ENCODE measurements at regions not wholly inside any gene's neighbourhood (a gene's known extent, or its start where the extent isn't known, plus 50 kb on each side); places are given as distances from the start of the nearest gene placed in this dataset.

DNA sequence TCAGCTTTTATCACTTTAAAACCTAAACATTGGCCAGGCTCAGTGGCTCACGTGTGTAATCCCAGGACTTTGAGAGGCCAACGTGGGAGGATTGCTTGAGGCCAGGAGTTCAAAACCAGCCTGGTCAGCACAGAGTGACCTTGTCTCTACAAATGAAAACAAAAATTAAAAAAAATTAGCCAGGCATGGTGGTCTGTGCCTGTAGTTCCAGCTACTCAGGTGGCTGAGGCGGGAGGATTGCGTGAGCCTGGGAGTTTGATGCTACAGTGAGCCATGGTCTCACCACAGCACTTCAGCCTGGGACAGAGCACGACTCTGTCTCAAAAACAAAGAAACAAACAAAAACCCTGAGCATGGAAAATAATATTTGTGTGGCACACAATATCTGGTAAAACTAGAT lies 143.5 kb upstream of the HNRNPU start:
- no TSS peak for BruUV-seq (replicated peaks)
- H3K27me3 ChIP-seq (ENCODE audit: control insufficient read depth in 2 of 2, insufficient read depth in 2 of 2, low read length in 2 of 2), result no peaks in the 10 kb centered on the region
- H3K4me1 ChIP-seq (replicated peaks in 1 of 2; ENCODE audit: control insufficient read depth in 2 of 2, insufficient read depth in 2 of 2, low read length in 2 of 2), result peaks cover 13 to 17% of the 10 kb centered on the region in 2 experiments; a peak in 4 of 5 replicates
- H3K9ac ChIP-seq (ENCODE audit: insufficient read depth in 1 of 2, low read depth in 2 of 2, low read length in 2 of 2), result peak overlapping the region in 1 of 2 experiments; percentile 71; a peak in 1 of 4 replicates
- CTCF ChIA-PET (ENCODE audit: low intra/inter-chr PET ratio), result no interaction called here
- no peak overlapping the region for H3K4me3 ChIP-seq
- peak overlapping the region; percentile 35 for H2AFZ ChIP-seq (ENCODE audit: low read depth, low read length)
- DNase-seq (ENCODE audit: extremely low read depth in 1 of 4, low spot score in 3 of 4) (peak in 1 of 4 experiments; percentile 28), ATAC-seq (peak; percentile 63), FAIRE-seq (peak; percentile 6)
- 52% methylated on average over 5 of the region's 5 CpGs for WGBS (ENCODE audit: insufficient coverage, low coverage, missing lambda C conversion rate)
- H3K79me2 ChIP-seq (ENCODE audit: control insufficient read depth, insufficient read depth, low read length), result peaks cover 8% of the 10 kb centered on the region; the same call in 1 of the 3 replicates
- H3K9me1 ChIP-seq (ENCODE audit: control insufficient read depth, insufficient read depth, low read length), result no peaks in the 10 kb centered on the region
- H4K20me1 ChIP-seq (replicated peaks; ENCODE audit: control insufficient read depth, insufficient read depth, low read length), result no peaks in the 10 kb centered on the region
- no peaks in the 10 kb centered on the region for H3K36me3 ChIP-seq (ENCODE audit: control insufficient read depth, insufficient read depth, low read length)
- H3K27ac ChIP-seq (ENCODE audit: extremely low read depth, low read depth, low read length), result no peak overlapping the region
- POLR2A ChIA-PET, result interaction anchor here (0.6 to 1.8 kb wide), 5 partner anchors 10 to 39 kb away, joined by 3 to 6 read pairs (median 4); a partner anchor contains a TSS
- TF ChIP-seq SMARCE1 (IDR thresholded peaks at IDR 0.05), result 0 out of 2 replicates have a peak, but pooled peaks have one; percentile 32
- 0 out of 2 replicates have a peak, but pooled peaks have one; percentile 17 for TF ChIP-seq SMAD4 (CRISPR knock-in tag; conservative IDR thresholded peaks at IDR 0.05)
- no peak for TF ChIP-seq LEF1 (IDR thresholded peaks at IDR 0.05)
- TF ChIP-seq DMBX1 (CRISPR knock-in tag; IDR thresholded peaks at IDR 0.05; ENCODE audit: borderline replicate concordance), result peak; percentile 71; the same call in 1 of the 2 replicates
- TF ChIP-seq EGR1 (conservative IDR thresholded peaks at IDR 0.05), result peak; percentile 32; the same call in 1 of the 2 replicates
- 0 out of 2 replicates have a peak, but pooled peaks have one; percentile 15 for TF ChIP-seq CXXC5 (CRISPR knock-in tag; IDR thresholded peaks at IDR 0.05)
- TF ChIP-seq BHLHE40 (IDR thresholded peaks at IDR 0.05; ENCODE audit: low read length), result 0 out of 2 replicates have a peak, but pooled peaks have one; percentile 30
- TF ChIP-seq, protein P1, sequence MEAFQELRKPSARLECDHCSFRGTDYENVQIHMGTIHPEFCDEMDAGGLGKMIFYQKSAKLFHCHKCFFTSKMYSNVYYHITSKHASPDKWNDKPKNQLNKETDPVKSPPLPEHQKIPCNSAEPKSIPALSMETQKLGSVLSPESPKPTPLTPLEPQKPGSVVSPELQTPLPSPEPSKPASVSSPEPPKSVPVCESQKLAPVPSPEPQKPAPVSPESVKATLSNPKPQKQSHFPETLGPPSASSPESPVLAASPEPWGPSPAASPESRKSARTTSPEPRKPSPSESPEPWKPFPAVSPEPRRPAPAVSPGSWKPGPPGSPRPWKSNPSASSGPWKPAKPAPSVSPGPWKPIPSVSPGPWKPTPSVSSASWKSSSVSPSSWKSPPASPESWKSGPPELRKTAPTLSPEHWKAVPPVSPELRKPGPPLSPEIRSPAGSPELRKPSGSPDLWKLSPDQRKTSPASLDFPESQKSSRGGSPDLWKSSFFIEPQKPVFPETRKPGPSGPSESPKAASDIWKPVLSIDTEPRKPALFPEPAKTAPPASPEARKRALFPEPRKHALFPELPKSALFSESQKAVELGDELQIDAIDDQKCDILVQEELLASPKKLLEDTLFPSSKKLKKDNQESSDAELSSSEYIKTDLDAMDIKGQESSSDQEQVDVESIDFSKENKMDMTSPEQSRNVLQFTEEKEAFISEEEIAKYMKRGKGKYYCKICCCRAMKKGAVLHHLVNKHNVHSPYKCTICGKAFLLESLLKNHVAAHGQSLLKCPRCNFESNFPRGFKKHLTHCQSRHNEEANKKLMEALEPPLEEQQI (IDR thresholded peaks at IDR 0.05), result no peak
- H3K4me2 ChIP-seq (ENCODE audit: insufficient read depth, low read length), result no peak overlapping the region
- in situ Hi-C loops (cut with MboI) (no loop called here), intact Hi-C loops (cut with micrococcal nuclease) (no loop called here)
- H3K9me3 ChIP-seq (replicated peaks; ENCODE audit: control insufficient read depth, insufficient read depth, low read depth, low read length), result no peaks in the 10 kb centered on the region

Measured in K562 (cell line).